GM18520 (cell line): ENCODE measurements at regions not wholly inside any gene's neighbourhood (a gene's known extent, or its start where the extent isn't known, plus 50 kb on each side); places are given as distances from the start of the nearest gene placed in this dataset.

ENCODE experiments used
- ATAC-seq: cut with Tn5 transposase; IDR thresholded peaks from one replicate; pipeline ENCODE4 v1.9.1; 2021; ENCODE audit not compliant: unreplicated experiment

DNA sequence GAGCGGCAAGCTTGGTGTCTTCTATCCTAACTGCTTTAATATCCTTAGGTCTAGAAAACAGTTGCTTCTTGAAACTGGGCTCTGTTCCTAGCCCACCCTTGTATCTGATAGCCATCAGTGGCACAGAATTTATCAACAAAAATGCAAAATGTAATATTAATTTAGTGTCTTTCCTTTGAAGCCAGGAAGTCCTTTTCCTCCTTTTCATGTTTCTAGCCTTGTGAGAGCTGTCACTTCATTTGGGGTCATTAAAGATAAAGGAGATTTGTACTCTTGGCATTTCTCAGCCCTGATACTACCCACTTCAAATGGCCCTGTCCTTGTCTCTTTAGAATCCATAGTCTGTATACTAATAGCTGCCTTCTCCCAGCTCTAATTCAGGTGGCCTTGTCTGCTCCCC is 111.0 kb downstream of the GAS1 start:
- no peak for ATAC-seq

DNA sequence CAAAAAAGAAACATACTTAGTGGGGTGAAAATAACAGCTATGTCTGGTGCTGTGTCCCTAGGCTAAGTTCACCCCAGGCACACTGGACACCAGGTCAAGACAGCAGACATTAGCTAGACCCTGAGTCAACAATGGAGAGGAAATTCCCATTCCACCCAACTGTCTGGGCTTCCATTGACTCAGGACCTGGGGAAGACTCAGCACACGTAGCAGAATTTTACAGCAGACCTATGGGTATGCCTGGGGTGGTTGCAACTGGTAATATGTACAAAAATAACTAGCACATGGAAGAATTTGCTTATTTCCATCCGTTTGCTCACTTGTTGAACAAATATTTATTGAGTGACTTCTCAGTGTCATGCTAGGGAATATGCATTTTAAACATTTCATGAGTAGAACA is 117.0 kb downstream of the GAS1 start:
- no peak for ATAC-seq

DNA sequence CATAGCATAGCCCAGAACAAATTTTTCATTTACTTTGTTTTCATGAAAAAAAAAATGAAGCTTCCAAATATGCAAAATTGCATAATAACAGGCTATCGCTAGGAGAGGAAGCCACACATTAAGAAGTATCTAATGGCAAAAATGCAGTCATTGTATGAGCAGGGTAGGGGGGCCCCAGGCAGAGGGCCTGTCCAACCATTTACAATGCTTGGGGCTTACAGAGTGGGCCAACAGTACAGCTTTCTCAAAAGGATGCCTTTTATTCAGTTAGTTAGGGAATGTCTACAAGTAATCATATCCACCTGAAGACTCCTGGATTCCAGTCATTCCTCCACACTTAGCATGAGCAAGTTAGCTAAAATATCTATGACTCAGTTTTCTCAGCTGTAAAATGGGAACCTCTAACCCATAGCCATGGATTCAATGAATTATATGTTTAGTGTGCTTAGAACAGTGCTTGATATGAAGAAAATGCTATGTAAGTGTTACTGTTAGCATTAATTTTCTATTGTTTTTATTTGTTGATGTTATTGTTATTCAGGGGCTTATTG is 117.7 kb downstream of the GAS1 start:
- no peak for ATAC-seq

DNA sequence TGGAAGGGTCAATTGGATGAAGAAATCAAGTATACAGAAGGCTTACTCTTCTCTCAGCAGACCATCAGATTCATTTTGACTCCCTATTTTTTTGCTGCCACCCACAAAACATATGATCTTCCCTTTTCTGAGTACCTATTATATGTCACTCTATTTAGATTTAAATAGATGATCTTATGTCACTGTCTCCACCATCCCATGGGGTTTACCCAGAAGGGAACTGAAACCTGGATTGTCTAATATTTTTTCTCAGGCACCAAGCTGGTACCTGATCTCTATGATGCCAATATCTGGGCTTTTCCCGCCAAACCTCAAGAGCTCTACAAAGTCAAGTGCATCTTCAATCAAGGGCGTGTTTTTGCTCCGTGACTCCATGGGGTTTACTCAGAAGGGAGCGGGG is 118.7 kb downstream of the GAS1 start:
- ATAC-seq, result no peak

DNA sequence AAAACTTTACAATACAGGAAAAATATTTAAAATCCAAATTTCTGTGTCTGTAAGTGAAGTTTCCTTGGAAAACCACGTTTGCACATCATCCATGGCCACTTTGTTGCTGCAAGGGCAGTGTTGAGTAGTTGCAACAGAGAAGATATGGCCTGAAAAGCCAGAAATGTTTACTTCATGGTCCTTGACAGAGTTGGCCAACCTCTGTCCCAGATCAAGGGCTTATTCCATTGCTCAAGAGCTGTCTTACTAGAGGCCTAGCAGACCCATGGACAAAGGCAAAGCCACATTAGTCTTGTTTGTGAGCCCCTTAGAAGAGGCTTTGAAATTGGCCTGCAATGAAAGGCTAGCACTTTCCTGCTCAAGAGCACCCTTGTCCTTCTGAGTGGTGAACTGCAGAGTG is 119.4 kb downstream of the GAS1 start:
- no peak for ATAC-seq

DNA sequence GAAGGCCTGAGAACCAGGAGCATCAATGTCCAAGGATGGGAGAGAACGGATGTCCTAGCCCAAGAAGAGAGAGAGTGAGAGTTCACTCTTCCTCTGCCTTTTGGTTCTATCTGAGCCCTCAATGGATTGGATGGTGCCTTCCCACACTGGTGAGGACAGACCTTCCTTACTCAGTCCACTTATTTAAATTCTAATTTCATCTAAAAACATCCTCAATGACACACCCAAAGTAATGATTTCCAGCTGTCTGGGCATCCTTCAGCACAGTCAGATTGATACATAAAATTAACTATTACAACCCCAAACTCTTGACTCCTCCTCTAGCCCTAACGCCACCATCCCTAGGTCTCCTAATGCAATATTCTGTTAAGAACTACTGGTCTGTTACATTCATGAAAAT is 122.0 kb downstream of the GAS1 start:
- ATAC-seq, result no peak

DNA sequence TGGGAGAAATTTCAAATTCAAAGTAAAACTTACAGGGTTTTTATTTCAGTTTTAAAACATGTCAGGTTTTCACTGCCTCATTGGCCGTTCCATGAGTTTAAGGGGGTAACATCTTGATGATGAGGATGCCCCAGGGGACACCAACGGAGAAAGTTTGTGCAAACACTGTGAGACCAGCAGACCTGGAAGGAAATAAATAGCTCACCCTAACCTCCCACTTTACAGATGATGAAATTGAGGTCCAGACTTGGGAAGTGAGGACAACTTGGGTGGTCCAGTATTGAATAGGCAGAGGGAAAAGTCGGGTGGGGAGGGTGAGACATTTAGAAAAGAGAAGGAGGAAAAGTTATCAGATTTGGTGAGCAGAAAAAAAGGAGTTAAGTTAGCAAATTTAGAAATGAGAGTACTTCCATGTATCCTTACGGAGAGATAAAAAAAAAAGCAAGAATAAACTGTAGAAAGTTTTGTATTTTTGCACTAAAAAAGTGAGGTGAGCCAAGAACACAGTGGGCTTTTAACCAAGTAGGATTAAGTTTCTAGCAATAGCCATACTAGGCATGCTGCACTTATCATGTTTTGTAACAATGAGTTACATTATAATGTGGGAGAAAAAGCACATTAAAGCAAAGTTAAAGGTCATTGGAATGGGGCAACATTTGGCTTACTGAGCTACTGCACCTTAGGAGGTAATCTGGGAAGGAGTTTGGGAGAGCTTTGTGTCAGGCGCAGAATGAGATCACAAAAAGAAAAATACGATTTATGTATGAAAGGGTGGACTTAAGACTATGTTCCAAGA is 125.1 kb downstream of the GAS1 start:
- no peak for ATAC-seq

DNA sequence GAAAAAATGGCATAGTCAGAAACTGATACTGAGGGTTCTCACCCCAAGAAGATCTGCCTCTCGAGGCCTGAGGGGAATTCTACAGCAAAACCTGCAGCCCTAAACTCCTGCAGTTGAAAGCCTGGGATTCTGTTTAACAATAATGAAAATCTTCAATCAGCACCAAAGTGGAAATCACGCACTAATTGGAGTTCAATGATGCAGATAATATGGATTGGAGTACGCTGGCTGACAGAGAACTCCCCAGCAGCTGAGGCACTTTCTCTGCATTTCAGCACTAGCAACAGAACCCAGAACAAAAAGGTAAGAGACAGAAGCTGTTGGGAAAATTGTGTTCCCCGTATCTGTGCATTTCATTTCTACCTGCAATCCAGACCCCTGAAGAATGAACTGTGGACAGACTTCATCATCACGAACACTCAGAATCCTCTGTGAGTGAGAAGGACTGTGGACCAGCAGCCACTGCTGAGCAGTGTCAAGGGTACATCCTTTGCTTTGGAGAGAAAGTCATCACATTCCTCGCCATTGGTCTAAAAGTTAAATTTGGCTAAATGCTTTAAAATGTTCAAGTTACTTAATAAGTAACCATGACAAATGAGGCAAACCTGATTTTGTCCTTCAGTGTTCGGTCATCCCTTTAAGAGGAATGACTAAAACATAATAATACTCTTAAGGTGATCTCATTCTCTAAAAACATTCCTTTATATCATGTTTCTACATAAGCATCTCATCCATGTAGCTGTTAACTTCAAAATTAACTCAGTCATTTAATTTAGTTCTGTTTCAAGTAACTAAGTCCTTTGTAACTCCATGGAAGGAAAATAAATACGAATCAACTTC is 126.1 kb downstream of the GAS1 start:
- ATAC-seq, result no peak

DNA sequence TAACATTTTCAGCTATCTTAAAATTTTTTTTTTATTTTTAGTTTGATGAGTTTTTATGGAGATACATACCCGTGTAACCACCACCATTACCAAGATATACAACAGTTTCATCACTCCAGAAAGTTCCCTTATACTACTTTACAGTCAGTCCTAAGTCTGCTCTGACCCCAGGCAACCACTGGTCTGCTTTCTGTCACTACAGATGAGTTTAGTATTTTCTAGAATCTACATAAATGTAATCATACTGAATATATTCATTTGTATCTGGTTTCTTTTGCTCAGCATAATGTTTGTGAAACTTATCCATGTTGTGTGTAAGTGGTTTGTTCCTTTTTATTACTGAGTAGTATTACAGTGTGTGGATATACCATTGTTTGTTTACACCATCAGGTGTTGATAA is 127.8 kb downstream of the GAS1 start:
- no peak for ATAC-seq

DNA sequence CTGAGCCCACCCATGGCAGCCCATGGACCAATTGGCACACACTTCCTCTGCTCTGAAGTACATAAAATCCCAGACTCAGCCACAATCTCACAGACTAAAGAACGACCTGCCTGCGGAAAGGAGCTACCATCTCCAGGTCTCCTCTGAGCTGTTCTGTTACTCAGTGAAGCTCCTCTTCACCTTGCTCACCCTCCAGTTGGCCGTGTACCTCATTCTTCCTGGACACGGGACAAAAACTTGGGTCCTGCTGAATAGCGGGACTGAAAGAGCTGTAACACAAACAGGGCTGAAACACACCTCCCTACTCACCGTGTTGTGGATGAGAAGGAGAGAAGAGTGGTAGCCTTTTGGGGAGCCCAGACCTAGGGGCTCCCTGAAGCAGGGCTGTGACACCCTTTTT is 128.7 kb downstream of the GAS1 start:
- no peak for ATAC-seq

DNA sequence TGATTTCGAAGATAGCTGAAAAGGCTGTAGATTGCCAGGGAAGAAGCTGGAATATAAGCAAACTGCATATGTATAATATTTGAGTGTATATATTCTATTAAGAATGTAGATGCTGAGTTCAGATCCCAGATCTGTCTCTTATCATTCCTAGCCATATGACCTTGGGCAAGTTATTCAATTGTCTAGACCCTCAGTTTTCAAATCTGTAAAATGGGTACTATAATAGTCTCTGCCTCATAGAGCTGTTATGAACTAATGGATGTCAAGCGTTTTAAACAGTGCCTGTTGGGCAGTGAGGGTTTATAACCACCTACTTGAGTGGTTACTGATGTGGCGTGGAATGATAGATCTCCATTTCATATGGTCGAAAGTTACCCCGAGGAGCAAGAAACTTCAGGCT is 130.4 kb downstream of the GAS1 start:
- ATAC-seq, result no peak

DNA sequence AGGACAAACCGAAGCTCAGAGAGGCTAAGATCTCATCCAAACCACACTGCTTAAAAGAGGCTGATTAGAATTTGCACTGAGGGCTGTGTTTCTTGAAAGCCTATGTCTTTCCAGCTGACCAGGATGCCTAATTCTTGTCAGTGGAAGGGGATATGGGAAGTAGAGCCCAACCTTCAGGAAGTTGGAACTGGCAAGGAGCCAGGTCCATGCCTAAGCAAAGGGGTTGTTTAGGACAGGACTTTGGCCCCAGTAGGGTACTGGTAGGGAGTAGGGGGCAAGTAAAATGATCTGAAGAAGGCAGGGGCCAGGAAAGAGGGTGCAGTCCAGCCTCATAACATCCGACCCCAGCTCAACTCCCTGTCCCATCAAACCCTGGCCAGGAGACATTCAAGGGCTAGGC is 130.9 kb downstream of the GAS1 start:
- ATAC-seq, result no peak

DNA sequence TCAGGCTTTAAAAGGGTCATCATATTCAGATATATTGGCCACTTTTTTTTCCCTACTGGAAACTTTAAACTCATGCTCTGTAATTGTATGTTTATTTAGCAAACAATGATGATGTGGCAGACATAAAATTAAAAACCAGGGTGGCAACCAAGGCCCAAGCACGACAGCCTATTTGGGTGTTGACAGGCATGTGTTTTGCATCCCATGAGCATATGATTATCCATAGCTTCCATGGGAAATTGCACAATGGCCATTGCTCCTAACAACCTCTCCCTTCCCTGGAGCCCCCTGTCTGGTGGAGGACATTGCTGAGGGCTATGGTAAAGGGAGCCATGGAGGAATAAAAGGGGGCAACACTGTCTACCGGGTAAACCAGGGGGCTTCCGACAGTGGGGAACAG is 134.7 kb downstream of the GAS1 start:
- no peak for ATAC-seq

DNA sequence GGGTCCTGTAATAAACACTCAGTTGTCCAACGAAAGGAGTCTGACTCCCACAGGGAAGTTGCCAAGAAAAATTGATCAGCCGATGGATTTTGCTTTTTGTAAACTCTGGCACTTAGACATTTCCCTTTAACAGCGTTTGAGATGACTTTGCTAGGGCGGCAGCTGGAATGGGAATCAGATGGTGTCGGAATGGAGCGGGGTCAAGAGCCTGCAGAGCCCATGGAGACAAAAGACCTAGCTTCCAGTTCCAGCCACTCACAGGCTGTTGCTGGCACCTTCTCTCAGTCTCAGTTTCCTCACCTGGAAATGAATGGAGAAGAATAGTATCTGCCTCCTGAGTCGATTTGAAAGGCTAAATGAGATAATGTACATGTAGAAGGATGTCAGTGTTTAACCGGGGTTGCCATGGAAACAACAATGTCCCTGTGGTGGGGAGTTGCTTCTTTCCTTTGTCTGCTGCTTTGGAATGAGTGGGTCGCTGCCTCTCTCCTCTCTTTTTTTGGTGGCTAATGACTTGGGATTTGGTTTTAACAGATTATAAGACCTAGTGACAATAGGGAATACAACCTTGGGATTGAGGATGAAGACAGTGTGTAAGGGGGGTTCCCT is 137.4 kb downstream of the GAS1 start:
- ATAC-seq, result no peak

DNA sequence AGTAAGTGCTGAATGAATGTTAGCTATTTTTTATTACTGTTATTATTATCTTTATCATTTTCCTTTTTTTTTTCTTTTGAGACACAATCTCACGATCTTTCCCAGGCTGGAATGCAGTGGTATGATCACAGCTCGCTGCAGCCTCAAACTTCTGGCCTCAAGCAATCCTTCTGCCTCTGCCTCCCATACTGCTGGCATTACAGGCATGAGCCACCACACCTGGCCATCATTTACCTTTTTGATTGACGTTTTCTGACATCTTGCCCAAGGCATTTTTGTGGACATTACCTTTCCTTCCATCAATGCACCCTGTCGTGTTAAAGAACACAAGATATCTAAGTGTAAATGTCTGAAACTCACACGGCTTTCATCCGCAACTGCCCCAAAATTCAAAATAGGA is 138.2 kb downstream of the GAS1 start:
- no peak for ATAC-seq

DNA sequence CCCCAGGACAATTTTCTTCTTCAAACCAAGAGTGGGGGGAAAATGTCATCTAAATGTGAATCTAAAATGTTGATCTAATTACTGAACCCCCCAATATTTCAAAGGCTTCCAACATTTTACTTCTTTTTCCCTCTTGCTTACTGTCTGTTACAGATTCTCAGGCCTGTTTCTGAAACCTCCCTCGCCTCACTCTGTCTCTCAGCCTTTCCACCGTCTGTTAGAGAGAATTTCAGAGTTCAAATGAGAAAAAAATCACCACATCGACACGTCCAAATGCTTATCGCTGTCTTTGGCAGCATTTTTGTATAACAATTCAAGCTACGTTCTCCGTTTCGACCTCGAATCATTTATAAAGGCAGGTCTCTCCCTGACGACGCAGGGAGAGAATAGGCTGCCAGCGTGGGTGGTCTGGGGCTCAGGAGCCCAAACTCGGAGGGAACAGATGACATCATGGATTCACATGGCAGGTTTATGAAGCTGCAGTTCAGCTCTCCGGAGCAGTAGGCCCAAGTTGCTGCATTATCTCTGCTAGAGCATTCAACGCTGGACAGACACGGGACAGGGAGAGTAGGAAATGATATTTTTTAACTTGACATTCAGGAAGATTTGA is 139.8 kb downstream of the GAS1 start:
- ATAC-seq, result no peak

DNA sequence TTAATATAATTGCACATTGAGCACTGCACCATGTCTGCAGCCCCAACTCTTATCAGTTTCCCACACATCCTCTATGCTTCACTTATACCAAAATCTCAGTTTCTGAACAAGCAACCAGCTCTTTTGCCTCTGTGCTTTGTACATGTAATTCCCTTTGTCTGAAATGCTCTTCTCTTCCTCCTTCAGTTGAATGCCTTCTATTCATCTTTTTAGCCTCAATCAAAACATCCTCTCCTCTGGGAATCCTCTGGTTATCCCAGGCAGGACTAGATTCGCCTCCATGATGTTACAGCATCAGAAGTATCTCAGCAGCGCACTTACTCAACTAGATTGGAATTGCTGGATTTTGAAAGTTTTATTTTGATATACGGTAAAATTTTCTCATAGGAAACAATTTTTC is 143.3 kb downstream of the GAS1 start:
- no peak for ATAC-seq

DNA sequence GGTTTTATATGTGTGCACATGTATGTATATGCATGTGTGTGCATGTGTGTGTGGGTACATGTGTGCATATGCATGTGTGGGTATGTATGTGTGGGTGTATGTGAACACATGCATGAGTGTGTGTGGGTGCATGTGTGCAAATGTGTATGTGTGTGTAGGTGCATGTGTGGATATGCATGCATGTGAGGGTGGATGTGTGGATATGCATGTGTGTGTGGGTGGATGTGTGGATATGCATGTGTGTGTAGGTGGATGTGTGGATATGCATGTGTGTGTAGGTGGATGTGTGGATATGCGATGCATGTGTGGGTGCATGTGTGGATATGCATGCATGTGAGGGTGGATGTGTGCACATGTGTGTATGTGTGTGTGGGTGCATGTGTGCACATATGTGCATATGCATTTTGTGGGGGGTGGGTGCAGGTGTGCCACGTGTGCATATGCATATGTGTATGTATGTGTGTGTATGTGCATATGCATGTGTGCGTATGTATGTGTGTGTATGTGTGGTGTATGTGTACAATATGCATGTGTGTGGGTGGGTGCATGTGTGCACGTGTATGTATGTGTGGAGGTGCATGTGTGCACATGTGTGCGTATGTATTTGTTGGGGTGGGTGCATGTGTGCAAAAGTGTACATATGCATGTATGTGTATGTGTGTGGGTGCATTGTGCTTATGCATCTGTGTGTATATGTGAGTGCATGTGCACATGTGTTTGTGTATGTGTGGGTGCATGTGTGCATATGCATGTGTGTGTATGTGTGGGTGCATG is 144.2 kb downstream of the GAS1 start:
- no peak for ATAC-seq

DNA sequence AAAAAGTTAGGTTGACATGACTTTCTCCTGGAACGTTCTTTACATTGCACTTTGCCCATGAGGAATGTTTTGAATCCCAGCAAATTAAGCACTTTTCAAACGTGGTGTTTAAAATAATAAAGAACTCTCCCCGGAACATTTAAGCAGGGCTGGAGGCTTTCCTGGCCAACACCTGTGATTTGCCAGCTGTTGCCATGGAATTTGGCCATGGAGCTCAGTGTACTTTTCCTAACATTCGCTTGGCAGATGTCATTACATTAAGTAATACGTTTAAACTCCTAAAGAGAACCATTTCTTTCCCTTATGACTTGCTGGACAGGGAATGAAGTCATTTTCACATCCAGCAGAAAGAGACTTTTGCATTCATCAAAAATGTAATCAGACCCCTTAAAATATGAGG is 146.1 kb downstream of the GAS1 start:
- no peak for ATAC-seq

DNA sequence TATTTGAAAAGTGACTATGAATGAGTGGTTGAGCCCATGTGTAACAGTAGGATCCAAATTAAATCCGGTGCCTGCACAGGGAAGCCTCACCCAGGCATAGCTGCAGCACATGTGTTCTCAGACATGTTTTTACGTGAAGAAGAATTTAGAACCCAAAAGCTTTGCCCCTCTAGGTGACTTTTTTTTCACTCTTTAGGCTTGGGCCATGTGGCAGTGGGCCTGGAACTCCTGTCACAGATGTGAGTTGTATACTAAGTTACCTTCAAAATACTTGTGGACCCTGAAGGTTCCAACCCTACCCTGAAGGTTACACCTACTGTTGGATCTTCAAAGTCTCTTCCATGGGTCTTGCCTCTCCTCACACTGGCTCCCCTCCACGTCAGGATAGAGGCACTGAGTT is 146.6 kb downstream of the GAS1 start:
- ATAC-seq, result no peak

DNA sequence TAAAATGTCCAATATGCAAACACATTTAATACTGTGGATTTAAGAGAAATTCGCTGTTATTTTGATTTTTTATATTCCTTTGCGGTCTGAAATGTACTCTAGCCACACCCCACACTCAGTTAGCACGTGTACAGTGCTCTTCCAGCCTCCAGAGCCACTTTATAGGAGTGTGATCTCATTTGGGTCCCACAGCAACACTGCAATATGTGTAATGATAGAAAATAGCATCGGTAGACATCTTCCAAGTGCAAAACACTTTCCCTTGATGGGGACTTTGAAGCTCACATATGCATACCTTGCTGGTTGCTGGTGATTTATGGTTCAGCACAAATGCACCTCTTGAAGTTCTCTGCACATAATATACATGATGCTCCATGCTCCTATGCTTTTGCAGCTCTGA is 148.3 kb downstream of the GAS1 start:
- ATAC-seq, result no peak
